ENCODE measurements at regions not wholly inside any gene's neighbourhood (a gene's known extent, or its start where the extent isn't known, plus 50 kb on each side); places are given as distances from the start of the nearest gene placed in this dataset.

DNA sequence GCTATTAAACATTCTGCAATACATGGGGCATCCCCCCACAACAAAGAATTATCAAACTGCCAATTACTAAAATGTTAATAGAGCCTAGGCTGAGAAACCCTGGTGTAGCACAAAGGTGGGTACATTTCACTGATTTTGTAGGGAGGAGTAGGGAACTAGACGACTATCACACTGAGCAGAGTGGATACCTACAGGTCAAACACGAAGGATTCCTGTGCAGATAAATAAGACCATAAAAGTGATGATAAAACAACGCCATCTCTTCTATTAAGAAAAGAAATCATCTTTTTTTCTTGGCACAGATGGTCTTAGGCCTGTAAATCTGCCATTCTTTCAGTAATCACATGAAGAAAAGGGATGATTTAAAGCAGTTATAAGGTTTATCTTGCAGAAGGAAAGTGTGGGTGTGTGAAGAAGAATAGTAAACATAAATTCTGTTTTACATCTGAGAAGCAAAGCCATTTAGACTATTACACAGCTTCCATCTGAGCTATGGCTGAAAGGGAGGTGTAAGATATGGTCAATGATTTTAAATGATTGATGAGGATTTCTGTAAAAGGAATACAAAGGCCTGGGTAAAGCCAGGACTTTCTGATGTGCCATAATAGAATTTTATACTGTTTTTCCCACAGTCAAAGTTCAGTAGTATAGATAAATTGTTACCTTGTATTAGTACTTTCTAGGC, 429.4 kb upstream of the GOT2 start:
- TF ChIP-seq CTCF (IDR thresholded peaks at IDR 0.05) (no peak), POLR2A (IDR thresholded peaks at IDR 0.05) (no peak)

All from uterus (tissue), 2 donors.